ACC112 (cell line): ENCODE measurements at regions not wholly inside any gene's neighbourhood (a gene's known extent, or its start where the extent isn't known, plus 50 kb on each side); places are given as distances from the start of the nearest gene placed in this dataset.

Experiments
- H2AFZ ChIP-seq: fragments of 200-600 bp; sonication (generic); one replicate; pipeline ENCODE4 v1.6.0; 2017; ENCODE audit warnings: antibody characterized with exemption, low read length; ENCODE audit not compliant: unreplicated experiment
- H3K27ac ChIP-seq: fragments of 200-600 bp; sonication (generic); 2 replicates; pipeline ENCODE4 v1.5.1; 2014; ENCODE audit warnings: low read depth, mild to moderate bottlenecking, antibody characterized with exemption, low read length, moderate library complexity
- H3K27me3 ChIP-seq: fragments of 200-600 bp; sonication (generic); 2 replicates; pipeline ENCODE4 v1.6.1; 2014; ENCODE audit warnings: mild to moderate bottlenecking, antibody characterized with exemption, low read length, moderate library complexity, mixed read lengths; ENCODE audit not compliant: insufficient read depth
- H3K36me3 ChIP-seq: fragments of 200-600 bp; sonication (generic); 2 replicates; pipeline ENCODE4 v1.6.1; 2016; ENCODE audit warnings: mild to moderate bottlenecking, antibody characterized with exemption, low read length, moderate library complexity, mixed read lengths; ENCODE audit not compliant: insufficient read depth
- H3K4me1 ChIP-seq: fragments of 200-600 bp; sonication (generic); one replicate; pipeline ENCODE4 v1.6.1; 2016; ENCODE audit warnings: low read length, mixed read lengths; ENCODE audit not compliant: insufficient read depth, unreplicated experiment, control insufficient read depth
- H3K4me3 ChIP-seq: fragments of 200-600 bp; sonication (generic); 2 replicates; pipeline ENCODE4 v1.5.1; 2014; ENCODE audit warnings: mild to moderate bottlenecking, low read depth, low read length
- H3K79me2 ChIP-seq: fragments of 200-600 bp; sonication (generic); one replicate; pipeline ENCODE4 v1.6.0; 2016; ENCODE audit warnings: low read length; ENCODE audit not compliant: control insufficient read depth, unreplicated experiment, insufficient read depth

DNA sequence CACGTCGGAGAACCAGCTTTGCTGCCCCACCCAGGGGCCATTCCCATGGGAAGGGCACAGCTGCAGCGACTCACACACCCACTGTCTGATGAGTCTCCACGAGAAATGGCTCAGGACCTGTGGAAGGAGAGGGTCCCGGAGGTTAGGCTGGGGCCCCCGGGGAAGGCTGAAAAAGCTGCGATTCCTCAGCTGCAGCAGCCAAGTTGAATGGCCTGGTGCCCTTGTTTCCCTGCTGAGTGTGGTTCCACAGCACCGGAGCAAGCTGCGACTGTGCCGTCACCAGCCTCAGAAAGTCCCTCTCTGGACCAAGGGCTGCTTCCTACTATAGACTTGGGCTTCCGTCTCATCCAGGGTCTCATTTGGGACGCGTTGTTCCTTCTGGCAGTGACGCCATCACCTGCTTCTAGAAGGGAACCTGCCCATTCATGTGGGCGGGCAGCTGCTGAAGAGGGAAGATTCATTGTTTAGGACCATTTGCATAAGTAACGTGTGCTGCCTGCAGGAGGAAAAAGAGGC lies 180.2 kb downstream of the INHBB start:
- H3K27ac ChIP-seq: no peak overlapping the region
- no peaks in the 10 kb centered on the region for H3K79me2 ChIP-seq
- H2AFZ ChIP-seq: no peak overlapping the region
- H3K4me3 ChIP-seq: no peak overlapping the region
- H3K4me1 ChIP-seq: peaks cover 19% of the 10 kb centered on the region
- H3K36me3 ChIP-seq: no peaks in the 10 kb centered on the region
- 0 out of 2 replicates have a peak, but pooled peaks cover 3% of the 10 kb centered on the region for H3K27me3 ChIP-seq

GRCh38 chr2:120526997-120527945 lies 181.3 kb downstream of the INHBB start:
- H3K27ac ChIP-seq: no peak overlapping the region
- H3K4me3 ChIP-seq: no peak overlapping the region

GRCh38 chr2:120528051-120528692 lies 182.2 kb downstream of the INHBB start:
- no peaks in the 10 kb centered on the region for H3K79me2 ChIP-seq
- H3K27ac ChIP-seq: no peak overlapping the region
- H2AFZ ChIP-seq: no peak overlapping the region
- no peak overlapping the region for H3K4me3 ChIP-seq
- H3K4me1 ChIP-seq: peaks cover 28% of the 10 kb centered on the region
- H3K27me3 ChIP-seq: no peaks in the 10 kb centered on the region
- H3K36me3 ChIP-seq: no peaks in the 10 kb centered on the region

More at GRCh38 chr2:120526997-120527945, 181.3 kb downstream of the INHBB start:
- no peaks in the 10 kb centered on the region for H3K79me2 ChIP-seq
- H2AFZ ChIP-seq: no peak overlapping the region
- H3K36me3 ChIP-seq: no peaks in the 10 kb centered on the region
- peaks cover 23% of the 10 kb centered on the region for H3K4me1 ChIP-seq
- 0 out of 2 replicates have a peak, but pooled peaks cover 3% of the 10 kb centered on the region for H3K27me3 ChIP-seq

- Histone ChIP-seq H3K79me2 (no peaks in the 10 kb centered on the region), H3K27me3 (no peaks in the 10 kb centered on the region), H3K27ac (no peak overlapping the region), H3K36me3 (no peaks in the 10 kb centered on the region), H3K4me1 (peaks cover 28% of the 10 kb centered on the region), H3K4me3 (no peak overlapping the region), H2AFZ (no peak overlapping the region)
These were observed 182.7 kb downstream of the INHBB start for GRCh38 chr2:120528693-120529076.

DNA sequence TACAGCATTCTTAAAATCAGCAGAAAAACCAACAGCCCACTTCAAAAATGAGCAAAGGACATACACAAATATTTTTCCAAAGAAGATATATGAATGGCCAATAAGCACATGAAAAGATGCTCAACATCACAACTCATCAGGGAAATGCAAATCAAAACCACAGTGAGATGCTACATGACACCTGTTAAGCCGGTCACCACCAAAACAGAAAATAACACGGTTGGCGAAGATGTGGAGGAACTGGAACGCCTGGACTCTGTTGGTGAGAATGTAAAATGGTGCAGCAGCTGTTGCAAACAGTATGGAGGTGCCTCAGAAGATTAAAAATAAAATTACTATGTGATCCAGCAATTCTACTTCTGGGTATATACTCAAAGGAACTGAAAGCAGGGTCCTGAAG lies 184.8 kb downstream of the INHBB start:
- Histone ChIP-seq H3K79me2 (no peaks in the 10 kb centered on the region), H3K4me1 (peaks cover 18% of the 10 kb centered on the region), H2AFZ (no peak overlapping the region), H3K36me3 (no peaks in the 10 kb centered on the region), H3K27me3 (no peaks in the 10 kb centered on the region), H3K27ac (no peak overlapping the region), H3K4me3 (no peak overlapping the region)

GRCh38 chr2:120531365-120531764 lies 185.4 kb downstream of the INHBB start:
- no peaks in the 10 kb centered on the region for H3K79me2 ChIP-seq
- H3K36me3 ChIP-seq: no peaks in the 10 kb centered on the region
- no peak overlapping the region for H3K27ac ChIP-seq
- H3K4me3 ChIP-seq: no peak overlapping the region
- peaks cover 16% of the 10 kb centered on the region for H3K4me1 ChIP-seq
- H3K27me3 ChIP-seq: no peaks in the 10 kb centered on the region
- no peak overlapping the region for H2AFZ ChIP-seq

- H3K27ac ChIP-seq: no peak overlapping the region
- H3K4me1 ChIP-seq: peaks cover 16% of the 10 kb centered on the region
- no peaks in the 10 kb centered on the region for H3K27me3 ChIP-seq
- no peak overlapping the region for H3K4me3 ChIP-seq
- H3K79me2 ChIP-seq: no peaks in the 10 kb centered on the region
- H3K36me3 ChIP-seq: no peaks in the 10 kb centered on the region
- H2AFZ ChIP-seq: no peak overlapping the region
These were observed 186.1 kb downstream of the INHBB start for GRCh38 chr2:120531863-120532600.

- Histone ChIP-seq H3K4me1 (peaks cover 9% of the 10 kb centered on the region), H3K79me2 (no peaks in the 10 kb centered on the region), H3K36me3 (no peaks in the 10 kb centered on the region), H2AFZ (no peak overlapping the region), H3K4me3 (no peak overlapping the region), H3K27ac (no peak overlapping the region), H3K27me3 (no peaks in the 10 kb centered on the region)
These were observed 187.7 kb downstream of the INHBB start for GRCh38 chr2:120533625-120534024.

- no peak overlapping the region for H3K4me3 ChIP-seq
- no peaks in the 10 kb centered on the region for H3K36me3 ChIP-seq
- H3K27ac ChIP-seq: no peak overlapping the region
- H3K27me3 ChIP-seq: no peaks in the 10 kb centered on the region
- H3K4me1 ChIP-seq: peaks cover 9% of the 10 kb centered on the region
- no peak overlapping the region for H2AFZ ChIP-seq
- no peaks in the 10 kb centered on the region for H3K79me2 ChIP-seq
These were observed 188.5 kb downstream of the INHBB start for GRCh38 chr2:120534457-120534856.

GRCh38 chr2:120535081-120535480 lies 189.1 kb downstream of the INHBB start:
- no peaks in the 10 kb centered on the region for H3K27me3 ChIP-seq

More at GRCh38 chr2:120535081-120535480, 189.1 kb downstream of the INHBB start:
- no peak overlapping the region for H3K27ac ChIP-seq
- no peaks in the 10 kb centered on the region for H3K79me2 ChIP-seq
- H3K36me3 ChIP-seq: no peaks in the 10 kb centered on the region
- no peak overlapping the region for H3K4me3 ChIP-seq
- H2AFZ ChIP-seq: no peak overlapping the region
- H3K4me1 ChIP-seq: peaks cover 14% of the 10 kb centered on the region
